PC-3 (cell line): ENCODE measurements at regions not wholly inside any gene's neighbourhood (a gene's known extent, or its start where the extent isn't known, plus 50 kb on each side); places are given as distances from the start of the nearest gene placed in this dataset.

Experiments used
- EZH2 ChIP-seq: fragments of 300-600 bp; sonication (generic); IDR thresholded peaks from one replicate; pipeline ENCODE4 v1.6.1; 2017; ENCODE audit warnings: antibody characterized with exemption, mild to moderate bottlenecking, low read length; ENCODE audit not compliant: unreplicated experiment
- EZH2phosphoT487 ChIP-seq: fragments of 300-600 bp; sonication (generic); IDR thresholded peaks from 2 replicates; pipeline ENCODE4 v1.6.1; 2018; ENCODE audit warnings: mild to moderate bottlenecking, antibody characterized with exemption, low read length, borderline replicate concordance
- TF ChIP-seq, protein P1 (sequence below): fragments of 300-600 bp; sonication (generic); conservative IDR thresholded peaks from 2 replicates; pipeline ENCODE4 v1.5.1; 2017; ENCODE audit warnings: antibody characterized with exemption, low read depth, mild to moderate bottlenecking, low read length

DNA sequence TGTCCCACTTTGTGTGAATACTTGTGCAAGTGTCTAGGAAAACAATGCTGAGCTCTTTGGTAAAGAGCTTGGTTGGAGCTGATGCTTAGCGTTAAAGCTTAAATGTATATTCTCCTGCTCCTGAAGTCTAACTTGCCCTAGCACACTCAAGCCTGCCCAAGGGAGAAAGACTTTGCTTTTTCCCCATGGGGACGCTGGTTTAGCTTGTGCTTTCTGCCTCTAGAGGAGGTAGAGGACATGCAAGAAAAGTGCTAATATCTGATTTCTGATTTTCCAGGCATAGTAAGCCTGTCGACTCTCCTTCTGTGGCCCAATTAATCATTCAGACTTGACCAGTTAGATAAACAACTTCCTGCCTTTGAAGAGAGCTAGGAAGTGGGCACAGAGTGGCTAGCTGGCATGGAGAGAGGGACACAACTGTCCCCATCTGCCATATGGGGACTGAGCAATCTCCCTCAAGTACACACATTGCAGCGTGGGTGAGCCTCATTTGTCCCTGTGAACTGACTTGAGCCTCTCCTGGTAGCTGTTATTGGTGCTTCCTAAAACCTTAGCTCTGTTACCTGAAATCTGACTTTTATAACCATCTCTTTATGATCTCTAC is 348.4 kb downstream of the BRINP1 start:
- TF ChIP-seq EZH2 (no peak), EZH2phosphoT487 (no peak)
- TF ChIP-seq, protein P1, sequence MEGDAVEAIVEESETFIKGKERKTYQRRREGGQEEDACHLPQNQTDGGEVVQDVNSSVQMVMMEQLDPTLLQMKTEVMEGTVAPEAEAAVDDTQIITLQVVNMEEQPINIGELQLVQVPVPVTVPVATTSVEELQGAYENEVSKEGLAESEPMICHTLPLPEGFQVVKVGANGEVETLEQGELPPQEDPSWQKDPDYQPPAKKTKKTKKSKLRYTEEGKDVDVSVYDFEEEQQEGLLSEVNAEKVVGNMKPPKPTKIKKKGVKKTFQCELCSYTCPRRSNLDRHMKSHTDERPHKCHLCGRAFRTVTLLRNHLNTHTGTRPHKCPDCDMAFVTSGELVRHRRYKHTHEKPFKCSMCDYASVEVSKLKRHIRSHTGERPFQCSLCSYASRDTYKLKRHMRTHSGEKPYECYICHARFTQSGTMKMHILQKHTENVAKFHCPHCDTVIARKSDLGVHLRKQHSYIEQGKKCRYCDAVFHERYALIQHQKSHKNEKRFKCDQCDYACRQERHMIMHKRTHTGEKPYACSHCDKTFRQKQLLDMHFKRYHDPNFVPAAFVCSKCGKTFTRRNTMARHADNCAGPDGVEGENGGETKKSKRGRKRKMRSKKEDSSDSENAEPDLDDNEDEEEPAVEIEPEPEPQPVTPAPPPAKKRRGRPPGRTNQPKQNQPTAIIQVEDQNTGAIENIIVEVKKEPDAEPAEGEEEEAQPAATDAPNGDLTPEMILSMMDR, result no peak
